ENCODE measurements at regions not wholly inside any gene's neighbourhood (a gene's known extent, or its start where the extent isn't known, plus 50 kb on each side); places are given as distances from the start of the nearest gene placed in this dataset.
"Not testable (repeated sequence)": the region's sequence is repeated elsewhere in the genome, so short reads cannot be mapped to it uniquely, and the experiment has no call there.

DNA sequence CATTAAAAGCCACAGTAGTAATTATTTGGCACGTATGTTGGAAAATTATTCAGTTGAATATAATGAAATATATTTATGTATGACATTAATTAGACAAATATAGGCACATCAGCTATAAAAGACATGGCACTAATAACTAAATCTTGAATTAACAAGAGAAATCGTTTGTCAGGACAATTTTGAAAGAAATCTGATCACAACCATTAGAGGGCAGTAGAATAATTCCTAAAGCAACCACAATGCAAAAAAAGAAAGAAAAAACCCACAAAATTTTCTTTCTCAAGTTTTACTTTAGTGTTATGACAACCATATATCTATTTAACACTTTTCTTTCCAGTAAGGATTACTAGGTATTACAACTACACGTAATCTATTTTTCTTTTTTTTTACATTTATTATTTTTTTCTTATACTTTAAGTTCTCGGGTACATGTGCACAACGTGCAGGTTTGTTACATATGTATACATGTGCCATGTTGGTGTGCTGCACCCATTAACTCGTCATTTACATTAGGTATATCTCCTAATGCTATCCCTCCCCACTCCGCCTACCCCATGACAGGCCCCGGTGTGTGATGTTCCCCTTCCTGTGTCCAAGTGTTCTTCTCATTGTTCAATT lies 126.8 kb upstream of the STK17B start:
- not testable (repeated sequence) for H3K27ac Mint-ChIP-seq; H3K4me1 Mint-ChIP-seq; H3K27me3 Mint-ChIP-seq; DNase-seq; H3K9me3 Mint-ChIP-seq; ATAC-seq; H3K36me3 Mint-ChIP-seq (ENCODE audit: low read depth); H3K4me3 Mint-ChIP-seq

GRCh38 chr2:196307775-196308305 lies 136.5 kb upstream of the STK17B start:
- Mint-ChIP-seq H3K27me3 (peaks cover 3% of the 10 kb centered on the region), H3K27ac (no peak overlapping the region), H3K9me3 (no peaks in the 10 kb centered on the region), H3K36me3 (ENCODE audit: low read depth) (no peaks in the 10 kb centered on the region), H3K4me1 (peaks cover 2% of the 10 kb centered on the region), H3K4me3 (no peak overlapping the region)
- DNase-seq (no peak), ATAC-seq (no peak)

DNA sequence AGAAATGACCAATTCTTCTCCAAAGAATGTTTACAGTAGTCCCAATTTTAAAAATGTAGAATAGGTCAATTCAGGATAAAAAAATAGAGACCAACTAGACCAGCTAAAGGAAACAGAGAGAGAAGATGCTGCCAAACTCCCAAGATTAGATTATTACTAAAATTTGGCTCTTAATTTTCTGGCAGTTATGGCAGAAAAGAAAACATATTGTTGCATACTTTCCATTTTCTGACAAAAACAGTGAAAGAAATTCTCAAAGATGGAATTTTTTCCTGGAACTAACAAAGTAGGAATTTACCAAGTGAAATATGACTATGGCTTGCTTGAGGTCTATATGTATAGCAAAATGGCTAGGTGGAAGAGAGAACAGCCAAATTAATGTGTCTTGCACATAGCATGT lies 138.3 kb upstream of the STK17B start:
- H3K27ac Mint-ChIP-seq, result no peak overlapping the region
- no peak overlapping the region for H3K4me3 Mint-ChIP-seq
- H3K36me3 Mint-ChIP-seq (ENCODE audit: low read depth), result no peaks in the 10 kb centered on the region
- no peaks in the 10 kb centered on the region for H3K9me3 Mint-ChIP-seq
- H3K4me1 Mint-ChIP-seq, result no peaks in the 10 kb centered on the region
- peaks cover 3% of the 10 kb centered on the region for H3K27me3 Mint-ChIP-seq
- DNase-seq (no peak), ATAC-seq (no peak)

- ATAC-seq, result peak; percentile 59
- no peaks in the 10 kb centered on the region for H3K27me3 Mint-ChIP-seq
- no peaks in the 10 kb centered on the region for H3K9me3 Mint-ChIP-seq
- no peak overlapping the region for H3K4me3 Mint-ChIP-seq
- H3K36me3 Mint-ChIP-seq (ENCODE audit: low read depth), result no peaks in the 10 kb centered on the region
- H3K27ac Mint-ChIP-seq, result no peak overlapping the region
- DNase-seq, result no peak
- no peaks in the 10 kb centered on the region for H3K4me1 Mint-ChIP-seq
Measured at GRCh38 chr2:196314157-196314556, 142.8 kb upstream of the STK17B start.

DNA sequence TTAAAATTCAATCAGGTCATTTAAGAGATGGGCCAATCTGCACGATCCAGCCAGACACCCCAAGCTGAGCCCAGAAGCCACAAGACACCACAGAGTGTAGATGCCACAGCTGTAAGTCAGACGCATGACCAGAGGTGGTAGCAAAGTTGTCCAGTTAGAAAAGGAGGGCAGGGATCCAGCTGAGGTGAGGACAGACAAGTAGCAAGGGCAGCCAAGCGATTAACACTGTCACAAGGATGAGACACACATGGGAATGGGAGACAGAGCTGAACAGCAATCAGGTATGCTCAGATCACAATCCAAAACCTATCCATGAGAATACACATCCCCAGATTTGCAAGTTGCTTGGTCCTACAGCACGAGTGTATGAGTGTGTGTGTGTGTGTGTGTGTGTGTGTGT lies 143.4 kb upstream of the STK17B start:
- Mint-ChIP-seq H3K27me3 (no peaks in the 10 kb centered on the region), H3K36me3 (ENCODE audit: low read depth) (no peaks in the 10 kb centered on the region), H3K4me1 (no peaks in the 10 kb centered on the region), H3K9me3 (no peaks in the 10 kb centered on the region), H3K27ac (no peak overlapping the region), H3K4me3 (no peak overlapping the region)
- ATAC-seq, result no peak
- no peak for DNase-seq

DNA sequence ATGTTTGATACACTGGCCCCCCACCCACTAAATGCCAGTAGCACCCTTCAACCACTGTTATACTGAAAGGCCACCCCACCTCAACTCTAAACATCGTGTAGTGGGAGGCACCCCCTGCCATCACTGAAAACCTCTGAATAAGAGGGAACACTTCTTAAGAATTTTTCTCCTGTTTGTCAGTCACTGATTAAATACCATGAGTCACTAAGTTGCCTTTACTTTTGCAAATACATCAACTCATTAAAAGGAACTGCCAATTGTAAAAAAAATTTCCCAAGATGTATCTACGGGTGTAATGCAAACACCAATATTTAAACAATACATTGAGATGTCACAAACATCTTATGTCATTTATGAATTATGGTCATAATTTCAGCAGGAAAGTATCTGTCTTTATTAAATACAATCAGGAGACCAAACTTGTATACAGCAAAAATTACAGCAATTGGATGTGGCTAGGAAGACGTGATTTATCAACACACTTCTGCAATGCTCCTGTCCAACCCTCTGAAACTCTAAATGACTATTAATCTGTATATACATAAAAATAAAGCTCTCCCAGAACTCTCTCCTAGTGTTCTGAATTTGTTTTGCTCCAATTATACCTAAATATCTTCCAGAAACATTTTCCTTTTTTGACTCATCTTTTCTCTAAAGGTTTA lies 144.1 kb upstream of the STK17B start:
- no peak overlapping the region for H3K27ac Mint-ChIP-seq
- no peaks in the 10 kb centered on the region for H3K27me3 Mint-ChIP-seq
- no peak overlapping the region for H3K4me3 Mint-ChIP-seq
- H3K4me1 Mint-ChIP-seq, result no peaks in the 10 kb centered on the region
- ATAC-seq, result no peak
- H3K36me3 Mint-ChIP-seq (ENCODE audit: low read depth), result no peaks in the 10 kb centered on the region
- no peaks in the 10 kb centered on the region for H3K9me3 Mint-ChIP-seq
- DNase-seq, result no peak

- Mint-ChIP-seq H3K27ac (no peak overlapping the region), H3K36me3 (ENCODE audit: low read depth) (no peaks in the 10 kb centered on the region), H3K4me1 (no peaks in the 10 kb centered on the region), H3K9me3 (no peaks in the 10 kb centered on the region), H3K4me3 (no peak overlapping the region), H3K27me3 (no peaks in the 10 kb centered on the region)
- ATAC-seq (no peak), DNase-seq (no peak)
Measured at GRCh38 chr2:196316050-196316430, 144.7 kb upstream of the STK17B start.

DNA sequence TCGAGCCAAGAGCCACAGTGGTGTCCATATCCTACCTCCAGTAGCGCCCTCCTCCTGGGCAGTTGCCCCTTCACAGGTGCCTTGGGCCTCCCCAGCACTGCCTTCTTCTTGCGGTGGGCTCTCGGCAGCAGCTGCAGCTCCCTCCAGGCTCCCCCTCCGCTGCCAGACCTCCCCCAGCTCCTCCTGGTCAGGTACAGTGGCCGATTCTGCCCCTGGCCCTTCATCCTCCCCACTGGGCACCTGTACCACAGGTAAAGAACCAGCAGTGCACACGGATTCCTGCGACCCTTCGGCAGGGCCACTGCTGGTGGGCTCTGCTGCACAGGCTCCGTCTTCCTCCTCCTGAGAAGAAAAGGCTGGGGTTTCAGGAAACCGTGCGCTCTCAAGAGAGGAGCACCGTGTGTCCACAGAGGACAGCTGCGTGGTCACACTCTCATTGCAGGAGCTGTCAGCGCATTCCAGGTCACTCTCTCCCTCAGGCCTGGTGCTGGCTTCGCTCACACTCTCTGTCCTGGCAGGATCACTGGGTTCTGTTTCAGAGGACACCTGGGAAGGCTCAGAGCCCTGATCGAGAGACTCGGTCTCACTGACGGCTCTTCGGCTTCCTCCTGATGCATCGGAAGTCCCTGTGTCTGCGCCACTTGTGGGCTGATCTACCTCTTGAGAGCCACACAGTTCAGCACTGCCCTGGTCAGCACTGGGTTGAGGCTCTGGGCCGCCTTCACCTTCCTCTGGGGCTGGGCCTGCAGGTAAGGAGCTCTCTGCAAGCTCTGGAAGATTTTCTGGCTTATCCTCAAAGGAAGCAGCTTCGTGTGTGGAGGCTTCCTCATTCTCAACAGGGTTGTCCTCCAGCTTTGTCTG lies 147.4 kb upstream of the STK17B start:
- H3K27me3 Mint-ChIP-seq, result no peaks in the 10 kb centered on the region
- DNase-seq, result no peak
- H3K27ac Mint-ChIP-seq, result no peak overlapping the region
- no peak overlapping the region for H3K4me3 Mint-ChIP-seq
- H3K4me1 Mint-ChIP-seq, result no peaks in the 10 kb centered on the region
- H3K9me3 Mint-ChIP-seq, result no peaks in the 10 kb centered on the region
- ATAC-seq, result no peak
- H3K36me3 Mint-ChIP-seq (ENCODE audit: low read depth), result no peaks in the 10 kb centered on the region

DNA sequence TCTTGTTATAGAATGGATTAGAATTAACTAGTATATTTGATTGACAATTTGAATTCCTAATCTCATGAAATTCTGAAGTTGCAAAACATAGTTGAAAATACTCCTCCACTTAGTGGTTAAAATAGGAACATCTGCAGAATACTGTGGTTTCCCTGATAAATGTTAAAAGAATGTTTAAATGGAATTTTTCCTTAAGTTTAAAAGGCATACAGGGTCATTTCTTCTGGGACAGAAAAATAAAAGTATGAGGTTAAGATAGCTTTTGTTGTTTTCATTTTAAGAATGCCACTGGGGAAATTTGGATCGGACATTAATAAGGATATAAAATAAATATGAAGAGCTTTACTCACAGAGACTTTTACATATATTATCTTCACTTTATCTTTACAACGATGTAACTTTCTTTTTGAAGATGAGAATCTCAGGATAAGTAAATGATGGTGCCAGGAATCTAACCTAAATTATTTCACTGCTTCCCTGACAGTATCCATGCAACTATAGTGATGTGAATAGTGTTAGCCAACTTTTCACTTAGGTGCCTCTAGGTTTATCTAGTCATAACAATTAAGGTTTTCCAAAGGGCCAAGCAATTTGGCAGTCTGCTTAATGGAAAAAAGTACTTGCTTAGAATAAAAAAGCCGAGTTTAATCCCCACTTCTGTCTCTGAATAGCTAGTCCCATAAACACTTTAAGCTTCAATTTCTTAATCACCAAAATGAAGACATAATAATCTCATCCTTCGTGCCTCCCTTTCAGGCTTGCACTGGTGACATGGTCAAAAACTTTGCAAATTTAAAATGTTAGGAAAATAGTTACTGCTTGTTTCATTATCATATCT lies 151.8 kb upstream of the STK17B start:
- Mint-ChIP-seq H3K36me3 (ENCODE audit: low read depth) (no peaks in the 10 kb centered on the region), H3K27me3 (no peaks in the 10 kb centered on the region), H3K4me1 (no peaks in the 10 kb centered on the region), H3K27ac (no peak overlapping the region), H3K4me3 (no peak overlapping the region), H3K9me3 (no peaks in the 10 kb centered on the region)
- no peak for DNase-seq
- no peak for ATAC-seq

GRCh38 chr2:196324211-196324610 lies 152.8 kb upstream of the STK17B start:
- no peaks in the 10 kb centered on the region for H3K36me3 Mint-ChIP-seq (ENCODE audit: low read depth)
- DNase-seq (no peak), ATAC-seq (no peak)
- H3K27me3 Mint-ChIP-seq, result no peaks in the 10 kb centered on the region
- no peak overlapping the region for H3K27ac Mint-ChIP-seq
- H3K9me3 Mint-ChIP-seq, result no peaks in the 10 kb centered on the region
- H3K4me3 Mint-ChIP-seq, result no peak overlapping the region
- H3K4me1 Mint-ChIP-seq, result no peaks in the 10 kb centered on the region

GRCh38 chr2:196328088-196328680 lies 156.8 kb upstream of the STK17B start:
- Mint-ChIP-seq H3K9me3 (no peaks in the 10 kb centered on the region), H3K27ac (no peak overlapping the region), H3K4me1 (peaks cover 10% of the 10 kb centered on the region), H3K27me3 (no peaks in the 10 kb centered on the region), H3K36me3 (ENCODE audit: low read depth) (no peaks in the 10 kb centered on the region), H3K4me3 (no peak overlapping the region)
- ATAC-seq (no peak), DNase-seq (no peak)

DNA sequence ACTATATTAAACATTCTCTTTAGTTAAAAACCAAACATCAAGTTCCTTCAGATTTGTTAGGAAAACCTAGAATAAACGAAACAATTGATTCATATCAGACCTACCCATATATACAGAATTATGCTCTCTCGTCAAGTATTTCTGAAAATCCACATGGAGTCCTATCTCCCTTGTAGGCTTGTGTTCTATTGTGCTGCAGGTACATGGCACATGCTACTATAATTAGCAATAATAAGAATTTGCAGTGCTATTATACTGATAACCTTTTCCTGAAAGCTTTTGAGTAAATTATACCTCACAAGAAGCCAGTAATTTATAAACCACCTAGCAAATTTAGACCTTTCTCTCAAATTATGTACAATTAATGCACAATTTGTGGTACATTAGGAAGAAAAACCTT lies 158.6 kb upstream of the STK17B start:
- Mint-ChIP-seq H3K27ac (no peak overlapping the region), H3K27me3 (no peaks in the 10 kb centered on the region), H3K4me1 (peaks cover 10% of the 10 kb centered on the region), H3K36me3 (ENCODE audit: low read depth) (no peaks in the 10 kb centered on the region), H3K4me3 (no peak overlapping the region), H3K9me3 (no peaks in the 10 kb centered on the region)
- ATAC-seq (no peak), DNase-seq (no peak)

- no peak for DNase-seq
- no peaks in the 10 kb centered on the region for H3K9me3 Mint-ChIP-seq
- no peaks in the 10 kb centered on the region for H3K27me3 Mint-ChIP-seq
- ATAC-seq, result no peak
- H3K27ac Mint-ChIP-seq, result no peak overlapping the region
- H3K4me3 Mint-ChIP-seq, result no peak overlapping the region
- H3K4me1 Mint-ChIP-seq, result peaks cover 10% of the 10 kb centered on the region
- no peaks in the 10 kb centered on the region for H3K36me3 Mint-ChIP-seq (ENCODE audit: low read depth)
Measured at GRCh38 chr2:196330645-196331044, 159.3 kb upstream of the STK17B start.

- H3K36me3 Mint-ChIP-seq (ENCODE audit: low read depth), result no peaks in the 10 kb centered on the region
- peaks cover 14% of the 10 kb centered on the region for H3K4me1 Mint-ChIP-seq
- no peak overlapping the region for H3K27ac Mint-ChIP-seq
- ATAC-seq (no peak), DNase-seq (no peak)
- H3K9me3 Mint-ChIP-seq, result no peaks in the 10 kb centered on the region
- H3K27me3 Mint-ChIP-seq, result no peaks in the 10 kb centered on the region
- H3K4me3 Mint-ChIP-seq, result no peak overlapping the region
Measured at GRCh38 chr2:196331143-196331542, 159.8 kb upstream of the STK17B start.
